ENCODE measurements at regions not wholly inside any gene's neighbourhood (a gene's known extent, or its start where the extent isn't known, plus 50 kb on each side); places are given as distances from the start of the nearest gene placed in this dataset.

GRCh38 chr18:40929399-40929798, 1025.6 kb upstream of the PIK3C3 start:
- DNase-seq = no peak

- DNase-seq = no peak
Observed at GRCh38 chr18:40926679-40927078, 1028.4 kb upstream of the PIK3C3 start.

- DNase-seq = no peak
Observed at GRCh38 chr18:40925071-40925541, 1029.9 kb upstream of the PIK3C3 start.

GRCh38 chr18:40921845-40922629, 1033.0 kb upstream of the PIK3C3 start:
- no peak for DNase-seq

GRCh38 chr18:40917056-40917455, 1038.0 kb upstream of the PIK3C3 start:
- DNase-seq = no peak

- no peak for DNase-seq
Observed at GRCh38 chr18:40915724-40916123, 1039.3 kb upstream of the PIK3C3 start.

- no peak for DNase-seq
Observed at GRCh38 chr18:40911582-40912254, 1043.3 kb upstream of the PIK3C3 start.

GRCh38 chr18:40911041-40911440, 1044.0 kb upstream of the PIK3C3 start:
- DNase-seq = no peak

GRCh38 chr18:40907842-40908241, 1047.2 kb upstream of the PIK3C3 start:
- DNase-seq = no peak

- no peak for DNase-seq
Observed at GRCh38 chr18:40904295-40904694, 1050.7 kb upstream of the PIK3C3 start.

GRCh38 chr18:40902436-40902835, 1052.6 kb upstream of the PIK3C3 start:
- DNase-seq = no peak

- DNase-seq = no peak
Observed at GRCh38 chr18:40897884-40898283, 1057.2 kb upstream of the PIK3C3 start.

- no peak for DNase-seq
Observed at GRCh38 chr18:40883271-40883670, 1071.8 kb upstream of the PIK3C3 start.

- DNase-seq = no peak
Observed at GRCh38 chr18:40882468-40882867, 1072.6 kb upstream of the PIK3C3 start.

- DNase-seq = no peak
Observed at GRCh38 chr18:40878371-40878770, 1076.7 kb upstream of the PIK3C3 start.

- no peak for DNase-seq
Observed at GRCh38 chr18:40877096-40877495, 1077.9 kb upstream of the PIK3C3 start.

GRCh38 chr18:40875101-40875615, 1079.9 kb upstream of the PIK3C3 start:
- no peak for DNase-seq

GRCh38 chr18:40874233-40874632, 1080.8 kb upstream of the PIK3C3 start:
- DNase-seq = no peak

GRCh38 chr18:40868110-40868858, 1086.8 kb upstream of the PIK3C3 start:
- DNase-seq = no peak

GRCh38 chr18:40867459-40867858, 1087.6 kb upstream of the PIK3C3 start:
- DNase-seq = no peak

- DNase-seq = no peak
Observed at GRCh38 chr18:40866968-40867367, 1088.1 kb upstream of the PIK3C3 start.

- DNase-seq = no peak
Observed at GRCh38 chr18:40866013-40866645, 1088.9 kb upstream of the PIK3C3 start.

GRCh38 chr18:40864846-40865245, 1090.2 kb upstream of the PIK3C3 start:
- DNase-seq = no peak

Data from hippocampal formation (tissue), 2 donors.